GM21423 (cell line): ENCODE measurements at regions not wholly inside any gene's neighbourhood (a gene's known extent, or its start where the extent isn't known, plus 50 kb on each side); places are given as distances from the start of the nearest gene placed in this dataset.
"Not testable (repeated sequence)": the region's sequence is repeated elsewhere in the genome, so short reads cannot be mapped to it uniquely, and the experiment has no call there.

Experiments
- ATAC-seq: cut with Tn5 transposase; IDR thresholded peaks from one replicate; pipeline ENCODE4 v1.9.1; 2021; ENCODE audit warnings: mild to moderate bottlenecking, moderate library complexity; ENCODE audit not compliant: unreplicated experiment

DNA sequence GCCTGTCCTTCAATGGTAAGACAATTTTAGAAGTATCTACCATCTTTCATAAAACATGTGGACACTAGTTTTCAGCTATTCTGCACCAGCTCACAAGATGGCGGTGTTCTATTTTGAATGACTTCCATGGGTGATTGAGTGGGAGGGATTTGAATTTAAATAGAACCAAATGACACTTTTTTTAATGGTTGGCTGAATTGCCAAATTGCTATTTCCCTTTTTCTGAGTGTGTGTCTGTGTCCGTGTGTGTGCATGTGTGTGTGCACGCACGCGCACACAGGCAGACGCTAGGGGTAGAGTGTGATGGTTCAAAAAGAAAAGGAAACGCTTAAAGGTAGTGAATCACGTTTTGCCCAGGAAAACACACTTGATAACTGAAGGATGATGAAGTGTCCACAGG is 362.6 kb downstream of the DAD1 start:
- no peak for ATAC-seq

DNA sequence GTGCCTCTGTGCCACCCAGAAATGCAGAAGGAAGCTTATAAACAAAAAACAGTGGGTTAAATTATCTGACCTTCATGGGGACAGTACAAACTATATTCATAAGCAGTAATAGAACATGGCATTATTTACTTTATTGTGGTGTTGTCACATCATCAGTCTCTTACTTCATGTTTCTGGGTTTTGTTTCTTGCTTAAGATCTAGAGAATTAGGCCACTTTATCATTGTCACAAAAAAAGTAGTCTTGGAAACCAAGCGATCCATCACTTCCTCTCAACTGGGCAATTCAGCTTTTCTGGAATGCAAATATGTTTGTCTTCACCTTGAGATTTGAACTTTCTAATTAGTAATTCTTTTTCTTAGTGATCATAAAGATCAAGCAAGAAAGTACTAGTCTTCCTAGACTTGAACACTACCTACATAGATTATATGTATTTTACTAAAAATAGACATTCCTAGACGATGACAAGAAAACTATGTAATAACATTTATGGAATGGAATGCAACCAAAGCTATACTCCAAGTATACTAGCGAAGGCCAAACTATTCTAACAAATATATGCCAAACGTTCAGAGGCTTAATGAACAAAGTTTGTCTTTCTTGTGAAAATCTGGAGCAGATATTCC is 363.4 kb downstream of the DAD1 start:
- ATAC-seq = no peak

DNA sequence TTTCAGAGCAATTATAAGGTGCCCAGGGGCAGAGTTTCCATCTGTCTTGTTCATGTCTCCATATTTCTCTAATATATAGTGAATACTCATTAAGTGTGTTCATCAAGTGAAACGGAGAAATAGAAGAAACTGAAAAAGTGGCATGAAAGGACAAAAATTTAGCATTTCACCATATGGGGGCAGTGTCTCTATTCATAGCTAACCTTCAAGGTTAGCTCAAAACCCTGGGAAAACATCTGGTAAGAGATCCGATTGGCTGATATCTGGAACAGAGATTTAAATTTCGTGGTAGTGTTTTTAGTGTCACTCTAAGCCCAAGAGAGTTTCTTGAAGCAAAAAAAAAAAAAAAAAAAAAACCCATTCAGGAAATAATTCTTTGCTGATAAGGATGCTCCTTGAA is 367.5 kb downstream of the DAD1 start:
- ATAC-seq = no peak

DNA sequence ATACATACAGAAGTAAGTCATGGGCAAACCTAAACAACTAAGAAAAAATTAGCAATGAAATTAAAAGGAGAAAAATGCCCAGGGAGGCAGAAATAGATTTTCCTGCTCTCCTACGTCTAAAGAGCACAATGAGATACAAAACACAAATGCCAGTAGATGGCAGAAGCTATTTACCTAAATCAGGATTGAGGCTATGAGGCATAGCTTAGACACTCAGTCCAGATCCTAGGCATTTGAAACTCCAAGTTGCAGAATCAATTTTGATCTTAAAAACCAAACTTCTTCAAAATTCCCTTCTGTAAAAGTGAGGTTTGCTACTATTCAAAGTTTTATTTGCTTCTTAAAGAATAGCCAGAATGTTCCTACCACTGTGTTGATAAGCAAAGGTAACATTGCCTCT is 368.6 kb downstream of the DAD1 start:
- ATAC-seq = no peak

DNA sequence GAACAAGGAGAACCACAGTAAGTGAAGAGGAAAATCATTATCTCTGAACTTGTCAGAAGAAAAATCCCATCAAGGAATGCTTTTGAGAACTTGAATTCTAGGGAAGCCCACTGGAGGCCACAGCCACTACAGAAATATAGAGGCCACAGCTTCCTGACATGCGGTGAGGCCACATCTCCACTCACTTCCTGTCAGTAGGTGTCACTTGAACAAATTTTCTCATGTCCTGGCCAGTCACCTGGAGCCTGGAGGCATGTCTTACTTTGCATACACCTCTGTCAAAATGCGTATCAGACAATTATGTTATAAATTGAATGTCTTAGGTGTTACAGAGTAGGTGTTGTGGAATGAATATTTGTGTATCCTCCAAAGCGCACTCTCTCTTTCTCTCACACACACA is 370.3 kb downstream of the DAD1 start:
- ATAC-seq = no peak

DNA sequence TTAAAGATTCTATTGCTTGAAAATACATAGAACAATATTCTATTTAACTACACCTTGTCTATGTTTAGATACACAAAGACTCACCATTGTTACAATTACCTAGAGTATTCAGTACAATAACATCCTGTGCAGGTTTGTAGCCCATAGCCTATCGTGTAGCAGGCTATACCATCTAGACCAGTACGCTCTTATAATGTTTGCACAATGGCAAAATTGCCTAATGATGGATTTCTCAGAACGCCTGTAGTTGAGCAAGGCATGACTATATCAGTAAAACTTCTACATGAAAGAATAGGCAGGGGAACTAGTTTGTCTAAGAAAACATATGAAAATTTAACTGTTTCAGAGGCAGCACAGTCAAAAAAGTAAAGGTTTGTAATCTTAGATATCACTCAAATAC is 375.9 kb downstream of the DAD1 start:
- ATAC-seq = no peak

DNA sequence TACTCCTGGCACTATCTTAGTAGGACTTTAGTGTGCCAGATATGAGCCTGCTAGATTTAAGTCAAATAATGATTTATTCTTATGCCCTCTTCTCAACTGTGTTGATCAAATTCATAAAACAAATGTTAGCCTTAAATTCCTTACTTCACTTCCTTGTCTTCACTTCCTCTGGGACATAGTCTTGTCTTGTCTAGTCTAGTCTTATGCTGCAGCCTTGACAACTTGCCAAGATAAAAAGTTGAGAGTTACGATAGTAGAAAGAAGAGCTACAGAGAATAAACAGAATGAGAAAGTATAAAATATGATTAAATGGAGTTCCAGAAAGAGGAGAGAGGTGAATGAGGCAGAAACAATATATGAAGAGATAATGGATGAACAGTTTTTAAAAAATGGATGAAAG is 378.1 kb downstream of the DAD1 start:
- no peak for ATAC-seq

GRCh38 chr14:22210026-22210425 is 379.0 kb downstream of the DAD1 start:
- ATAC-seq = no peak

- no peak for ATAC-seq
These were observed 386.0 kb downstream of the DAD1 start for GRCh38 chr14:22203036-22203435.

DNA sequence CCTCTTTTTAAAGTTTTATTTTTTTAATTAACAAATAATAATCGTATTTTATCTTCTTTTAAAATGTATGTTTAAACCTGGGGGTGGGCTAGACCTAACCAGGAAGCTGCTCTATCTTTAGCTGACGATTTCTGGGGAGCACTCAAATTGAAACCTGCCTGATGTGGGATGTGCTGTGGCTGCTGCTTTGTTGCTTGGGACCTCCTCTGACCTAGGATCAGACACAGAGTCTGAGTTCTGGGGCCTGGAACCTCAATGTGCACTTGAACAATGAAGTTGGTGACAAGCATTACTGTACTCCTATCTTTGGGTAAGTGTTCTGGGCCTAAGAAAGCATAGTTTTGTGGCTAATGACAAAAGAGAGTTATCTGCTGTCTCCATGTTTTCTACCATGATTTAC is 386.7 kb downstream of the DAD1 start:
- ATAC-seq = no peak

DNA sequence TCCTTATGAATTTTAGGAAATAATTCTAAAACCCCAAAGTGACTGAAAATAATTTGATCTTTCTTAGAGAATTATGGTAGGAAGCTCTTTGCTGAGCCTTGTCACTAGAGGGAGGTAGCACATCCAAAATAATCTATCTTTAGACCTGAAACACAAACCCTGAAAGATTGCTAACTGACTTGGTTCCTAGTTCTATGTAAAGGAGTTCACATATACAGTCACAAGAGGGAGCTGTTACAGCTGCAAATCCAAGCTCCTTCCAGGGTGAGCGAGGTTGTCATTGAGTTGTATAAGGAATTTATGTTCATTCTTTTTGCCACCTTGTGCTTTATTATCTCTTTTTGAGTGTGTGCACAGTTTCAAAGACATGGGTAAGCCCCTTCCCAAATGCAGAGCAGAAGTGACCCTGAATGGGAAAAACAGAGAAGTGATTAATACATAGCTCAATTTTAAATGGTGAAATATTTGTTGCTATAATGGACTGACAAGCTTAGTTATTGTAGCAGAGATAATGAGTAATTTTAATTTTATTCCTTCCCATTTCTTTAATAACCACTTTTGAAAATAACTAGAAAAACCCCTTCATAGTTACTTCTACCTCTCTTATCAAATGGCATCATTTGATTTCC is 387.9 kb downstream of the DAD1 start:
- ATAC-seq = no peak

DNA sequence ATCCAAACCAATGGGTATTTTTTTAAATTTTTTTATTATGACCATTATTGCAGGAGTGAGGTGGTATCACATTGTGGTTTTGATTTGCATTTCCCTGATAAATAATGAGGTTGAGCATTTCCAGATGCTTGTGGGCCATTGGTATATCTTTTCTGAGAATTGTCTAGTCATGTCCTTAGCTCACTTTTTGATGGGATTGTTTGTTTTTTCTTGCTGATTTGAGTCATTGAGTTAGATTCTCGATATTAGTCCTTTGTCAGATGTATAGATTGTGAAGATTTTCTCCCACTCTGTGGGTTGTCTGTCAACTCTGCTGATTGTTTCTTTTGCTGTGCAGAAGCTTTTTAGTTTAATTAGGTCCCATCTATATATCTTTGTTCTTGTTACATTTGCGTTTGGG is 388.9 kb downstream of the DAD1 start:
- not testable (repeated sequence) for ATAC-seq

DNA sequence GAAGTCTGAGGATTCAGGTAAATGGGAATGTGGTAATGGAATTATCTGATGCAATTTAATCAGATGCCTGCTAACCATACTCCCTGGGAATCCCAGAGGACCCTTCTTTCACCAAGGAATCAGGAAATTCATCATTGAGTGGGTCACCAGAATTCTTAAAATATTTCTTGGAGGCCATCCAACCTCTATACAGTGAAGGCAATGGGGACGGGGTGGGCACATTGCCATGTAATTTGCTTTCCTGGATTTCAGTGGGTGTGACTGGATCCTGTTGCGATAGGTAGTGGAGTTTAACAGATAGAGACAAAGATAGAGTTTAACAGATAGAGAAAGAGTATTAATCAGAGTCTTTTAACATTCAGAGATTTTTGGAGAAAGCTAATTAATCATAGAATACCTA is 394.4 kb downstream of the DAD1 start:
- no peak for ATAC-seq

DNA sequence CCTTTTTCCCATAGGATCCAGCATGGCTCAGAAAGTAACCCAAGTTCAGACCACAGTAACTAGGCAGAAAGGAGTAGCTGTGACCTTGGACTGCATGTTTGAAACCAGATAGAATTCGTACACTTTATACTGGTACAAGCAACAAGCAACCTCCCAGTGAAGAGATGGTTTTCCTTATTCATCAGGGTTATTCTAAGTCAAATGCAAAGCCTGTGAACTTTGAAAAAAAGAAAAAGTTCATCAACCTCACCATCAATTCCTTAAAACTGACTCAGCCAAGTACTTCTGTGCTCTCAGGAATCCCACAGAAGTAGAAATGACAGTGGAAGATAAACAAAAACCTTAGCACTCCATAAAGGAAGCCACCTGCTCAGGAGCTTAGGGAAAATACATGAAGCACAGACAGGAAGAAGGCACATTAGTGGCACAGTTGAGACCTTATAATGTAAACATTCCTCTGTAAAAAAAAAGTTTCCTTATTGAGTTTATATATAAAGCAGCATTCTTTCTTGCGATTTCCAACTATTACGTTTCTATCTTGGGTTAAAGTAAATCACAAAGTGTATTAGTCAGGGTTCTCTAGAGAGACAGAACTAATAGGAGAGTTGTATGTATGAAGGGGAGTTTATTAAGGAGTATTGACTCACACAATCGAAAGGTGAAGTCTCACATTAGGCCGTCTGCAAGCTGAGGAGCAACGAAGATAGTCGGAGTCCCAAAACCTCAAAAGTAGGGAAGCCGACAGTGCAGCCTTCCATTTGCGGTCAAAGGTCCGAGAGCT is 398.4 kb downstream of the DAD1 start:
- ATAC-seq = no peak

GRCh38 chr14:22189881-22190280 is 399.1 kb downstream of the DAD1 start:
- ATAC-seq = no peak

DNA sequence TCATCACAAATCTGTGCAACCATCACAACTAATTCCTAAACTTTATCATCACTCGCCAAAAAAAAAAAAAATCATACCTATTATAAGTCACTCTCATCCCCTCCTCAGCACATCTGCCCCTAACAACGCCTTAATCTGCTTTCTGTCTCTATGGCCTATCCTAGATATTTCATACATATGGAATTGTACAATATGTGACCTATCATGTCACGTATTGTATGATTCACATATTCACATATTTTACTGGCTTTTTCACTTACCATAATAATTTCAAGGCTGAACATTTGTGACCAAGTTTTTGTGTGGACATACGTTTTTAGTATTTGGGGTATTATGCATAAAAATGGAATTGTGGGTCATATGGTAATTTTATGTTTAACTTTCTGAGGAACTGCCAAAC is 400.7 kb downstream of the DAD1 start:
- ATAC-seq = no peak

- ATAC-seq = no peak
These were observed 403.2 kb downstream of the DAD1 start for GRCh38 chr14:22185789-22186188.

- no peak for ATAC-seq
These were observed 403.8 kb downstream of the DAD1 start for GRCh38 chr14:22185191-22185590.

DNA sequence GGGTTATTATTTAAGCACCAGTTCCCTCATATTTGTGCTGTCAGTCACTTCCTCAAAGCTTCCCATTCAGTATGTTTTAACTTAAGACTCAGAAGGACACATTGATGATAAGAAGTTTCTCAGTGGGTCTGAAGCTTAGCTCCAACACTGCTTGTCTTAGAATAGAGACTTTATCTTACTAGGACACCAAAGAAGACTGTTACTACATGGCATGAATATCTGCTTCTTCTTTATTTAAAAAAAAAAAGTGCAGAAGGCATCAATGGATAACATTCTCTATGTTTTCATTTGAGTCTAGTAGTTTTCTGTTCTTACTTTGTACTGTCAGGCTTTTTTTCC is 404.2 kb downstream of the DAD1 start:
- ATAC-seq = no peak

DNA sequence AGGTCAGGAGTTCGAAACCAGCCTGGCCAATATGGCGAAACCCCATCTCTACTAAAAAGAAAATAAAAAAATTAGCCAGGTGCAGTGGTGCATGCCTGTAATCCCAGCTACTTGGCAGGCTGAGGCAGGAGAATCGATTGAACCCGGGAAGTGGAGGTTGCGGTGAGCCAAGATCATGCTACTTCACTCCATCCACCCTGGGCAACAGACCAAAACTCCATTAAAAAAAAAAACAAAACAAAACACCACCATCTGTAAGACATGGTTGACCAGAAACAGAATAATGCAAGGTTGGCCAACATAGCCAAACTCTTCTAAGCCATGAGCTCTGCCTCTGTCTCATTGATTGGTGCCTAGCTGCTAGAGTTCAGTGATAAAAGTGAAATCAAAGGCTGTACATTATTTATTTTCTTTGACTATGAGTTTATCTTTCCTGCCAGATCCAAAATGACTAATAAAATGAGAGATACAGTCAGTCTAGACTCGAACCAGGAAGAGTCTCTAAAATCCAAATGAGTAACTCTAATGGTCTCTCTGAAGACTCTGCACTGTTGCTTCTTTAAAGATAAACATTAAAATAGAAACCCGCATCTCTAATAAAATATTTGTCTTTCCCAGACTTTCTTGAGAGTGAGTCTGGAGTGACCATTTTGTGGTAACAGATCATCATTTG is 404.7 kb downstream of the DAD1 start:
- no peak for ATAC-seq

- ATAC-seq = no peak
These were observed 409.0 kb downstream of the DAD1 start for GRCh38 chr14:22180045-22180444.

GRCh38 chr14:22179190-22179589 is 409.8 kb downstream of the DAD1 start:
- ATAC-seq = no peak
